Right cardiac atrium (tissue), 5 donors: ENCODE measurements at regions not wholly inside any gene's neighbourhood (a gene's known extent, or its start where the extent isn't known, plus 50 kb on each side); places are given as distances from the start of the nearest gene placed in this dataset.
"Not testable (repeated sequence)": the region's sequence is repeated elsewhere in the genome, so short reads cannot be mapped to it uniquely, and the experiment has no call there.

ENCODE experiments used
- ATAC-seq, 2 donors: fragments of 200-7000 bp; cut with Tn5 transposase; one replicate each; pipeline versions ENCODE4 v1.8.0 to v1.9.1; 2020; ENCODE audit warnings: moderate library complexity in 2 of 2, mild to moderate bottlenecking in 1 of 2
- DNase-seq, 3 donors: peaks; one replicate each; pipeline ENCODE4 v3.0.0-alpha.2; 2020
- H3K27ac ChIP-seq: one replicate; pipeline ENCODE4 v1.5.1; 2013; ENCODE audit warnings: mild to moderate bottlenecking, low read length, control low read depth, moderate library complexity
- H3K27me3 ChIP-seq: one replicate; pipeline ENCODE4 v1.6.1; 2013; ENCODE audit not compliant: control insufficient read depth, insufficient read depth
- H3K4me1 ChIP-seq: one replicate; pipeline ENCODE4 v1.6.1; 2013; ENCODE audit warnings: low read length; ENCODE audit not compliant: control insufficient read depth, insufficient read depth
- H3K4me3 ChIP-seq: one replicate; pipeline ENCODE4 v1.5.1; 2013; ENCODE audit warnings: low read length, control low read depth
- H3K9me3 ChIP-seq: one replicate; pipeline ENCODE4 v1.6.1; 2013; ENCODE audit warnings: low read length; ENCODE audit not compliant: control insufficient read depth
- WGBS: extraction: QIAGEN DNeasy Blood & Tissue Kit; methylation state at CpG from one replicate; pipeline ENCODE4 v1.1.7; 2013; 5-methylcytosine and 5-hydroxymethylcytosine counted together
- intact Hi-C, 4 donors: fragments of 100-400 bp; cut with DNase I; formaldehyde crosslinking; loops; one replicate each; pipeline versions ENCODE4 v1.11.0 to v1.14.0; 2022 to 2023
- donor health status: healthy with polysubstance abuse.
- donor health status: DM: no; HTN: yes; CAD: no.
- donor health status: DM: no; HTN: no; CAD: no.
- donor health status: DM: no; HTN: yes; CAD: no; lungs with severe emphysema.
- donor health status: DM: yes; HTN: yes; CAD: no.

- intact Hi-C loops, result no loop called here
- DNase-seq (no peak), ATAC-seq (no peak)
- WGBS, result 53% methylated on average over 1 of the region's 1 CpG
- H3K9me3 ChIP-seq, result no peaks in the 10 kb centered on the region
- H3K4me1 ChIP-seq, result no peaks in the 10 kb centered on the region
- H3K27ac ChIP-seq, result no peak overlapping the region
- H3K4me3 ChIP-seq, result no peak overlapping the region
- H3K27me3 ChIP-seq, result no peaks in the 10 kb centered on the region
Measured at GRCh38 chr19:28307963-28308362, 905.0 kb downstream of the UQCRFS1 start.

GRCh38 chr19:28307487-28307886 is 905.5 kb downstream of the UQCRFS1 start:
- ATAC-seq, result no peak
- H3K27me3 ChIP-seq, result no peaks in the 10 kb centered on the region
- H3K4me3 ChIP-seq, result no peak overlapping the region
- intact Hi-C loops, result no loop called here
- 58% methylated on average over 2 of the region's 2 CpGs for WGBS
- DNase-seq, result no peak
- no peaks in the 10 kb centered on the region for H3K9me3 ChIP-seq
- no peak overlapping the region for H3K27ac ChIP-seq
- H3K4me1 ChIP-seq, result no peaks in the 10 kb centered on the region

GRCh38 chr19:28305513-28305912 is 907.4 kb downstream of the UQCRFS1 start:
- no peaks in the 10 kb centered on the region for H3K9me3 ChIP-seq
- WGBS, result 63% methylated on average over 4 of the region's 4 CpGs
- intact Hi-C loops, result no loop called here

GRCh38 chr19:28303502-28303901 is 909.4 kb downstream of the UQCRFS1 start:
- Histone ChIP-seq H3K9me3 (no peaks in the 10 kb centered on the region), H3K4me3 (no peak overlapping the region), H3K27me3 (no peaks in the 10 kb centered on the region), H3K27ac (no peak overlapping the region), H3K4me1 (no peaks in the 10 kb centered on the region)
- DNase-seq, result no peak
- WGBS, result 74% methylated on average over 7 of the region's 7 CpGs
- intact Hi-C loops, result no loop called here
- ATAC-seq, result no peak

More at GRCh38 chr19:28305513-28305912, 907.4 kb downstream of the UQCRFS1 start:
- ATAC-seq, result no peak
- no peaks in the 10 kb centered on the region for H3K4me1 ChIP-seq
- no peaks in the 10 kb centered on the region for H3K27me3 ChIP-seq
- no peak for DNase-seq
- H3K27ac ChIP-seq, result no peak overlapping the region
- H3K4me3 ChIP-seq, result no peak overlapping the region

- Histone ChIP-seq H3K4me1 (no peaks in the 10 kb centered on the region), H3K27me3 (no peaks in the 10 kb centered on the region), H3K27ac (no peak overlapping the region), H3K4me3 (no peak overlapping the region), H3K9me3 (no peaks in the 10 kb centered on the region)
- intact Hi-C loops, result no loop called here
- DNase-seq (no peak), ATAC-seq (no peak)
- WGBS, result 35% methylated on average over 5 of the region's 5 CpGs
Measured at GRCh38 chr19:28301961-28302360, 911.0 kb downstream of the UQCRFS1 start.

- no peak for DNase-seq
- intact Hi-C loops, result no loop called here
Measured at GRCh38 chr19:28301463-28301862, 911.5 kb downstream of the UQCRFS1 start.

GRCh38 chr19:28299649-28300048 is 913.3 kb downstream of the UQCRFS1 start:
- Histone ChIP-seq H3K4me3 (no peak overlapping the region), H3K4me1 (no peaks in the 10 kb centered on the region), H3K27me3 (no peaks in the 10 kb centered on the region), H3K27ac (no peak overlapping the region), H3K9me3 (no peaks in the 10 kb centered on the region)
- intact Hi-C loops, result no loop called here
- DNase-seq (no peak), ATAC-seq (no peak)
- 66% methylated on average over 7 of the region's 7 CpGs for WGBS

More at GRCh38 chr19:28301463-28301862, 911.5 kb downstream of the UQCRFS1 start:
- no peak for ATAC-seq
- Histone ChIP-seq H3K27me3 (no peaks in the 10 kb centered on the region), H3K4me1 (no peaks in the 10 kb centered on the region), H3K27ac (no peak overlapping the region), H3K9me3 (no peaks in the 10 kb centered on the region), H3K4me3 (no peak overlapping the region)

GRCh38 chr19:28297586-28298157 is 915.3 kb downstream of the UQCRFS1 start:
- Histone ChIP-seq H3K9me3 (no peaks in the 10 kb centered on the region), H3K4me1 (no peaks in the 10 kb centered on the region), H3K4me3 (no peak overlapping the region), H3K27me3 (no peaks in the 10 kb centered on the region), H3K27ac (no peak overlapping the region)
- WGBS, result 59% methylated on average over 11 of the region's 11 CpGs
- DNase-seq (no peak), ATAC-seq (no peak)
- intact Hi-C loops, result no loop called here

- no peaks in the 10 kb centered on the region for H3K27me3 ChIP-seq
- no peak overlapping the region for H3K27ac ChIP-seq
- no peak overlapping the region for H3K4me3 ChIP-seq
- intact Hi-C loops, result no loop called here
- WGBS, result 77% methylated on average over 2 of the region's 2 CpGs
- DNase-seq, result no peak
- no peaks in the 10 kb centered on the region for H3K9me3 ChIP-seq
- ATAC-seq, result no peak
- H3K4me1 ChIP-seq, result no peaks in the 10 kb centered on the region
Measured at GRCh38 chr19:28297036-28297435, 915.9 kb downstream of the UQCRFS1 start.

- 82% methylated on average over 4 of the region's 4 CpGs for WGBS
- intact Hi-C loops, result no loop called here
- Histone ChIP-seq H3K4me1 (no peaks in the 10 kb centered on the region), H3K9me3 (no peaks in the 10 kb centered on the region), H3K27ac (no peak overlapping the region), H3K4me3 (no peak overlapping the region), H3K27me3 (no peaks in the 10 kb centered on the region)
- no peak for DNase-seq
- no peak for ATAC-seq
Measured at GRCh38 chr19:28296506-28296905, 916.4 kb downstream of the UQCRFS1 start.

- H3K4me1 ChIP-seq, intact Hi-C loops, H3K4me3 ChIP-seq, H3K27ac ChIP-seq, ATAC-seq, DNase-seq, H3K27me3 ChIP-seq, H3K9me3 ChIP-seq: not testable (repeated sequence)
- 96% methylated on average over 1 of the region's 1 CpG for WGBS
Measured at GRCh38 chr19:28294975-28295374, 918.0 kb downstream of the UQCRFS1 start.

- no peak overlapping the region for H3K4me3 ChIP-seq
- no peaks in the 10 kb centered on the region for H3K4me1 ChIP-seq
- ATAC-seq (peak; percentile 34 to 76), DNase-seq (peak in 1 of 3 donors; percentile 64)
- 44% methylated on average over 6 of the region's 6 CpGs for WGBS
- intact Hi-C loops, result no loop called here
- no peak overlapping the region for H3K27ac ChIP-seq
- H3K27me3 ChIP-seq, result no peaks in the 10 kb centered on the region
- no peaks in the 10 kb centered on the region for H3K9me3 ChIP-seq
Measured at GRCh38 chr19:28294395-28294794, 918.6 kb downstream of the UQCRFS1 start.
